ENCODE measurements at regions not wholly inside any gene's neighbourhood (a gene's known extent, or its start where the extent isn't known, plus 50 kb on each side); places are given as distances from the start of the nearest gene placed in this dataset.

DNA sequence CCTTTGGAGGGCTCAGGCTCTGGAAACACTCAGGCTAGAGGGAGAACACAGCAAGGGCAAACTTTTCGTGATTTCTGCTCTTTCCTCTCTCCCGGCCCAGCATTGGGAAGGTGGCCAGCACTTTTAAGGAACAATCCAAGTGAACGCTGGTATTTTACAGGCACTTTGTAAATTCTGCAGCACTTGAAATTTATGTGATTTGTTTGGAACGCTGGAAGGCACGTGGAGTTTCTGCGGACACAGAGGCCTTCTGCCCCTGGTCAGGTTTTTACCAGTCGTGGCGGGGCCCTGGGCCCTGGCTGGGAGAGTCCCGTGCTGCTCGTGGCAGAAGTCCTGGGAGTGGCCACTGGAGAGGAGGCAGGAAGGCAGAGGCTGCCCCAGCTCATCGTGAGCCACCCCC lies 188.6 kb downstream of the ENGASE start:
- TF ChIP-seq, protein P1, sequence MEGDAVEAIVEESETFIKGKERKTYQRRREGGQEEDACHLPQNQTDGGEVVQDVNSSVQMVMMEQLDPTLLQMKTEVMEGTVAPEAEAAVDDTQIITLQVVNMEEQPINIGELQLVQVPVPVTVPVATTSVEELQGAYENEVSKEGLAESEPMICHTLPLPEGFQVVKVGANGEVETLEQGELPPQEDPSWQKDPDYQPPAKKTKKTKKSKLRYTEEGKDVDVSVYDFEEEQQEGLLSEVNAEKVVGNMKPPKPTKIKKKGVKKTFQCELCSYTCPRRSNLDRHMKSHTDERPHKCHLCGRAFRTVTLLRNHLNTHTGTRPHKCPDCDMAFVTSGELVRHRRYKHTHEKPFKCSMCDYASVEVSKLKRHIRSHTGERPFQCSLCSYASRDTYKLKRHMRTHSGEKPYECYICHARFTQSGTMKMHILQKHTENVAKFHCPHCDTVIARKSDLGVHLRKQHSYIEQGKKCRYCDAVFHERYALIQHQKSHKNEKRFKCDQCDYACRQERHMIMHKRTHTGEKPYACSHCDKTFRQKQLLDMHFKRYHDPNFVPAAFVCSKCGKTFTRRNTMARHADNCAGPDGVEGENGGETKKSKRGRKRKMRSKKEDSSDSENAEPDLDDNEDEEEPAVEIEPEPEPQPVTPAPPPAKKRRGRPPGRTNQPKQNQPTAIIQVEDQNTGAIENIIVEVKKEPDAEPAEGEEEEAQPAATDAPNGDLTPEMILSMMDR (IDR thresholded peaks at IDR 0.05 in 8 of 11, conservative IDR thresholded peaks at IDR 0.05 in 3 of 11), result no peak
- no peak for TF ChIP-seq POLR2AphosphoS5 (IDR thresholded peaks at IDR 0.05)
